Fibroblast of the aortic adventitia (primary cell): ENCODE measurements at regions not wholly inside any gene's neighbourhood (a gene's known extent, or its start where the extent isn't known, plus 50 kb on each side); places are given as distances from the start of the nearest gene placed in this dataset.
"Not testable (repeated sequence)": the region's sequence is repeated elsewhere in the genome, so short reads cannot be mapped to it uniquely, and the experiment has no call there.

Experiments
- DNase-seq: peaks from one replicate; pipeline ENCODE4 v3.0.0-alpha.2; 2010; ENCODE audit warnings: low read depth
- H3K4me3 ChIP-seq: 2 replicates; pipeline ENCODE4 v1.5.1; 2011; ENCODE audit warnings: low read depth, mild to moderate bottlenecking, control low read depth, low read length, moderate library complexity
- CTCF ChIP-seq: IDR thresholded peaks from 2 replicates; pipeline ENCODE4 v1.5.1; 2011; ENCODE audit warnings: mild to moderate bottlenecking, low read length, control low read depth, inconsistent platforms; ENCODE audit not compliant: insufficient read depth

- no peak for TF ChIP-seq CTCF
- no peak overlapping the region for H3K4me3 ChIP-seq
- no peak for DNase-seq
These were observed 745.8 kb downstream of the SLC6A15 start for GRCh38 chr12:84166812-84167211.

- no peak for DNase-seq
- TF ChIP-seq CTCF = no peak
These were observed 746.5 kb downstream of the SLC6A15 start for GRCh38 chr12:84165998-84166571.

GRCh38 chr12:84161296-84161695 lies 751.3 kb downstream of the SLC6A15 start:
- no peak for DNase-seq
- no peak overlapping the region for H3K4me3 ChIP-seq
- TF ChIP-seq CTCF = no peak

More at GRCh38 chr12:84165998-84166571, 746.5 kb downstream of the SLC6A15 start:
- no peak overlapping the region for H3K4me3 ChIP-seq

- no peak for DNase-seq
- TF ChIP-seq CTCF = no peak
- no peak overlapping the region for H3K4me3 ChIP-seq
These were observed 753.3 kb downstream of the SLC6A15 start for GRCh38 chr12:84159260-84159659.

- H3K4me3 ChIP-seq = no peak overlapping the region
- DNase-seq = no peak
- no peak for TF ChIP-seq CTCF
These were observed 755.4 kb downstream of the SLC6A15 start for GRCh38 chr12:84157170-84157569.

GRCh38 chr12:84154991-84155930 lies 757.3 kb downstream of the SLC6A15 start:
- DNase-seq = not testable (repeated sequence)

GRCh38 chr12:84154439-84154990 lies 758.1 kb downstream of the SLC6A15 start:
- not testable (repeated sequence) for DNase-seq, H3K4me3 ChIP-seq

More at GRCh38 chr12:84154991-84155930, 757.3 kb downstream of the SLC6A15 start:
- not testable (repeated sequence) for H3K4me3 ChIP-seq
